Brain microvascular endothelial cell (primary cell): ENCODE measurements at regions not wholly inside any gene's neighbourhood (a gene's known extent, or its start where the extent isn't known, plus 50 kb on each side); places are given as distances from the start of the nearest gene placed in this dataset.
"Not testable (repeated sequence)": the region's sequence is repeated elsewhere in the genome, so short reads cannot be mapped to it uniquely, and the experiment has no call there.

ENCODE experiments used
- DNase-seq: peaks from one replicate; pipeline ENCODE4 v3.0.0-alpha.2; 2020
- H3K27ac ChIP-seq: fragments of 250-450 bp; sonication (Bioruptor Pico); 2 replicates; pipeline ENCODE4 v1.5.1; 2020; ENCODE audit warnings: mild to moderate bottlenecking, moderate library complexity
- H3K27me3 ChIP-seq: fragments of 250-450 bp; sonication (Bioruptor Pico); replicated peaks from 2 replicates; pipeline ENCODE4 v1.5.1; 2020; ENCODE audit warnings: mild to moderate bottlenecking
- H3K36me3 ChIP-seq: fragments of 250-450 bp; sonication (Bioruptor Pico); replicated peaks from 2 replicates; pipeline ENCODE4 v1.5.1; 2020; ENCODE audit warnings: mild to moderate bottlenecking
- H3K4me3 ChIP-seq: 2 replicates; pipeline ENCODE4 v1.5.1; 2011; ENCODE audit warnings: low read depth, mild to moderate bottlenecking, control low read depth, low read length, moderate library complexity
- CTCF ChIP-seq: IDR thresholded peaks from 2 replicates; pipeline ENCODE4 v1.5.1; 2011; ENCODE audit warnings: low read depth, mild to moderate bottlenecking, moderate library complexity, low read length, control low read depth, inconsistent platforms; ENCODE audit errors: missing control alignments
- in situ Hi-C: cut with HindIII; loops from 2 replicates; pipeline ENCODE4 v1.10.0; 2017; ENCODE audit warnings: low sequenced_read_pairs, low pct_ligation_motif_present

GRCh38 chr4:91653067-91653466, 650.7 kb upstream of the GRID2 start:
- in situ Hi-C loops = no loop called here
- Histone ChIP-seq H3K27ac (no peak overlapping the region), H3K36me3 (no peaks in the 10 kb centered on the region), H3K4me3 (no peak overlapping the region), H3K27me3 (no peaks in the 10 kb centered on the region)
- TF ChIP-seq CTCF = no peak
- no peak for DNase-seq

GRCh38 chr4:91681091-91681490, 622.7 kb upstream of the GRID2 start:
- in situ Hi-C loops = no loop called here
- H3K27me3 ChIP-seq = no peaks in the 10 kb centered on the region
- H3K4me3 ChIP-seq = no peak overlapping the region
- no peak overlapping the region for H3K27ac ChIP-seq
- no peak for TF ChIP-seq CTCF
- H3K36me3 ChIP-seq = no peaks in the 10 kb centered on the region
- DNase-seq = no peak

GRCh38 chr4:91681544-91681943, 622.2 kb upstream of the GRID2 start:
- Histone ChIP-seq H3K27me3 (no peaks in the 10 kb centered on the region), H3K27ac (no peak overlapping the region)
- no peak for DNase-seq

GRCh38 chr4:91684955-91685354, 618.8 kb upstream of the GRID2 start:
- Histone ChIP-seq H3K4me3 (no peak overlapping the region), H3K27me3 (no peaks in the 10 kb centered on the region), H3K27ac (no peak overlapping the region), H3K36me3 (no peaks in the 10 kb centered on the region)
- TF ChIP-seq CTCF = no peak
- DNase-seq = no peak
- in situ Hi-C loops = no loop called here

More at GRCh38 chr4:91681544-91681943, 622.2 kb upstream of the GRID2 start:
- Histone ChIP-seq H3K36me3 (no peaks in the 10 kb centered on the region), H3K4me3 (no peak overlapping the region)
- in situ Hi-C loops = no loop called here
- TF ChIP-seq CTCF = no peak

- TF ChIP-seq CTCF = no peak
- H3K27me3 ChIP-seq = no peaks in the 10 kb centered on the region
- no peak overlapping the region for H3K27ac ChIP-seq
- no peak for DNase-seq
- no peak overlapping the region for H3K4me3 ChIP-seq
- in situ Hi-C loops = no loop called here
- no peaks in the 10 kb centered on the region for H3K36me3 ChIP-seq
Measured at GRCh38 chr4:91688413-91688812, 615.4 kb upstream of the GRID2 start.

GRCh38 chr4:91699691-91700090, 604.1 kb upstream of the GRID2 start:
- H3K4me3 ChIP-seq, H3K36me3 ChIP-seq, in situ Hi-C loops, DNase-seq, H3K27ac ChIP-seq, H3K27me3 ChIP-seq: not testable (repeated sequence)
